ENCODE measurements at regions not wholly inside any gene's neighbourhood (a gene's known extent, or its start where the extent isn't known, plus 50 kb on each side); places are given as distances from the start of the nearest gene placed in this dataset.

DNA sequence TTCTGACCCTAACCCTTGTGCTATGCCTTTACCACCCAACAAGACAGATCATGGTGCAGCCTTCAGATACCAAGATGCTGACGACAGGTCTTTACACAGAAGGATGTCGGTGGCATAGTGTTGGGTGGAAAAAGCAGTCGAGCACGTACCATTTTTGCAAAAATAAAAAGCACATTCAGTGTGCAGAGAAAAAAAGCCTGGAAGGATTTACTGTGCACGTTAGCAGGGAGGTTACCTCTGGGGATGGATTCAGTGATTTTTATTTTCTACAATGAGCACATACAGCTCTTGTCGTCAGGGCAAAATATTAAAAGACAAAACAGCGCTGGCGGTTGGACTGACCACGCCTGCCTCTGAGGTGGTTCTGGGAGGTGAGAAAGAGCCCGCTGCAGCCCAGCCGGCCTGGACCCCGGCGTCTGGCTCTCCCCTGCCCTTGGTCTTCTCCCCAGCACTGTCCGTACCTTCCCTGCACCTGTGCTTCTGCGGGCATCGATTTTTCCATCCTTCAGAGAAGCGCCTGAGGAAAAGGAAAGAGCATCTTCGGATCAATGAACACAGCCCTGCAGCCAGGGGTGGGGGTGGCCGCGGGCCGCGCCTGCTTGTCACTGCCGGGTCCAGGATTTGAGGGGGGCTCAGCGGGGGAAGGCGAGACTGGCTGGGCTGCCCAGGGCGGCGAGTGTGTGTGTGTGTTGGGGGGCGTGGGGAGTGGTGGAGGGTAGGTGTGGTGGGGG, 200.0 kb upstream of the IER5L start:
- no peak for DNase-seq

GRCh38 chr9:129377181-129377580, 199.1 kb upstream of the IER5L start:
- DNase-seq, result no peak

- no peak for DNase-seq
These were observed 197.8 kb upstream of the IER5L start for GRCh38 chr9:129375845-129376244.

- DNase-seq, result no peak
These were observed 196.6 kb upstream of the IER5L start for GRCh38 chr9:129374651-129375050.

DNA sequence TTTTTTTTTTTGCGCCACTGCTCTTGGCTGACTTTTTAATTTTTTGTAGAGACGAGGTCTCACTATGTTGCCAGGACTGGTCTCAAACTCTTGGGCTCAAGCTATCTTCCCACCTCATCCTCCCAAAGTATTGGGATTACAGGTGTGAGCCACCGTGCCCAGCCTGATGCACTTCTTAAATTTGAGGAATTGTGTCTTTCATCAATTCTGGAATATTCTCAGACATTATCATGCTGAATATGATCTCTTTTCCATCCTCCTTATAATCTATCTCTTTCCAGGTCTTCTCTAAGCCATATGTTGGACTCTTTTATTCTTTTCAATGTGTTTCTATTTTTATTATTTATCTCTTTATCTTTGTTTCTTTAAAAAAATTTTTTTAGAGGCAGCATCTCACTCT, 196.2 kb upstream of the IER5L start:
- no peak for DNase-seq

GRCh38 chr9:129373361-129373760, 195.3 kb upstream of the IER5L start:
- no peak for DNase-seq

DNA sequence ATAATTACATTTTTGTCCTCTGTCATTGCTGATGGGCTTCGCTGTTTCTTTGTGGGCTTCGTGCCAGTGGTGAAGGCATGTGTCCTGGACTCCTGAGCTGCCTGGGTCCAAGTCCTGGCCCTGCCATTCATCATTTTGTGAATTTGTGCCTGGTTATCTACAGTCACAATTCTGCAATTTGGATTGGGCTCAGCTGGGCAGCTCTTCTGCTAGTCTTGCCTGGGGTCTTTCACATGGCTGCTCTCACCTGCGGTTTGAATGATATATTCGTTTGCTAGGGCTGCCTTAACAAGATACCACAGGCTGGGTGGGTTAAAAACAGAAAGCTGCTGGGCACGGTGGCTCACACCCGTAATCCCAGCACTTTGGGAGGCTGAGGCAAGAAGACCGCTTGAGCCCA, 192.7 kb upstream of the IER5L start:
- no peak for DNase-seq

DNA sequence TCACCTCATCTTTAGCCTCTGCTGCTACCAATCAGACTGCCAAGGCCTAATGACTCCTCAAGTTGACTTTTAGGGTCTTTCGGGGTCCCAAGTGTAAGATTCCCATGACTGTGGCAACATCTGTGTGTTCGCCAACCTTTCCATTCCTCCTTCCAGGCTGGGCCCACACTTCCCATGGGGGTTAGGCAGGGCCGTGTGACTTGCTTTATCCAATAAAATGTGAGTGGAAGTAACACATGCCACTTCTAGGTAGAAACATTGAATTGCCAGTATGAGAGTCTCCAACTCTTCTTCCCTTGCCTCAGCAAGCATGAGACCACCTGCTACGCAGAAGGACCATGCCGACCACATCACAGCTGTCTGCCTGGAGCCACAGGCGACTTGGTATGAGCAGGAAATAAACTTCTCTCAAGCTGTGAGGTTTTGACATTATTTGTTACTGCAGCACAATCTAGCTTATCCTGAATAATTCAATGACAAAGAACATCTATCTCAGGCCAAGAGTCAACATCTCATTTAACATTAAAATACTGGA, 190.4 kb upstream of the IER5L start:
- no peak for DNase-seq

- no peak for DNase-seq
These were observed 189.2 kb upstream of the IER5L start for GRCh38 chr9:129367287-129367686.

DNA sequence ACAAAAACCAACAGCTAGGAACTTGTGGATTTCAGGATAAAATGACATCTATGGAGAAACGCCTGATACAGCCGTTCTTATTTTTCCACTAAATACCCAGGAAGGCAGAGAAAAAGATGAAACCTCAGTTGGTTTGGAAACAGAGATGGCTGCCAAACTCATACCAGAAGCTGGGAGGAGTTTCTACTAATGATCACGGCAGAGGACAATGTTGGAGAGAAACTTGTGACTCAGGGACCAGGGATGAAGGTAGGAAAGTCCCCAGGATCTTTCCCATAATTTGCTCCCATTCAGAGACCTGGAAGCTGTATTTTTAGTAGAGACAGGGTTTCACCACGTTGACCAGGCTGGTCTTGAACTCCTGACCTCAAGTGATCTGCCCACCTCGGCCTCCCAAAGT, 187.1 kb upstream of the IER5L start:
- no peak for DNase-seq

DNA sequence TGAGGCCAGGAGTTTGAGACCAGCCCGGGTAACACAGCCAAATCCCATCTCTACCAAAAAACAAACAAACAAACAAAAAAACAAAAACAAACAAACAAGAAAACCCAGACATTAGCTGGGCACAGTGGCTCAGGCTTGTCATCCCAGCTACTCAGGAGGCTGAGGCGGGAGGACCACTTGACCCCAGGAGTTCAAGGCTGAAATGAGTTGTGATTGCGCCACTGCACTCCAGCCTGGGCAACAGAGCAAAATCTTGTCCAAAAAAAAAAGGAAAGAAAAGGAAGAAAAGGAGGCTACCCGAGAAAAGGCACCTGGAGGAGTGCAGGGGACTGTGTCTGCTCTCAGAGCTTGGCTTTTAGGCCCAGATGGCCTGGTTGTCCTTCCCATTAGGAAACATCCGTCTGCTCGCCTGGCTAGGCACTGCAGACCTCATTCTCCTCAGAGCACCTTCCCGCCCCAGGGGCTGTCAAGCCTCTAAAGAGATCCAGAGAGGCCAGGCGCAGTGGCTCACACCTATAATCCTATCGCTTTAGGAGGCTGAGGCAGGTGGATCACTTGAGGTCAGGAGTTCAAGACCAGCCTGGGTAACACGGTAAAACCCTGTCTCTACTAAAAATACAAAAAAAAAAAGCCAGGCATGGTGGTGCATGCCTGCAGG, 185.3 kb upstream of the IER5L start:
- DNase-seq, result no peak

DNA sequence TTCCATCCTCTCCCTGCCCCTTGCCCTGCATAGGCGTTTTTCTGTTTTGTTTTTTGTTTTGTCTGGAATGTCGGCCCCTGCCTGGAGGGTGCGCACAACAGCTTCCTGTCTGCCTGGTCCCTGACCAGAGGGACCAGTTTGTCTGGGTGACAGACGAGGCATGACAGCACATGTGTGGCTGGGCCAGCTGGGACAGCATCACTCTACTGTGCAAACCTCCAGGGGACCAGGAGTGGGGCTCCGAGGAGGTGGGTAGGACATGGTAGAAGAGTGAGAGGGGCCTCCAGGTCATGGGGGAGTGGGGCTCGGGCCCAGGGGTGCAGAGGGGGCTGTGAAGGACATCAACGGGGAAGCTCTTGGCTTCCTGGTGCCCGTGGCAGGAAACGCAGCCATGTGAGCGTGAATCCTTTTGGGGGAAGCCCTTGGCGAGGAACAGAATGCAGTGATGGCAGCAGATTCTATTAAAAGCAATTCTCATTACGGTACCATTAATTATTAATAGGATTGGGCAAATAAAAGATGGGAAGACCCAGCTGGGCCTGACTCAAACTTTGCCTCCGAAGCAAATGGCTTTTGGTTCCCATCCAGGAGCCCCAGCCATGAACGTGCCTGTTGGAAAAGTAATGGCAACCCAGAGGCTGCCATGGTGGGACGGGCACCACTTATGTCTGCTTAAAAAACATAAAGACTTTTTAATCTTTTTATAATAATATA, 184.4 kb upstream of the IER5L start:
- DNase-seq, result no peak

DNA sequence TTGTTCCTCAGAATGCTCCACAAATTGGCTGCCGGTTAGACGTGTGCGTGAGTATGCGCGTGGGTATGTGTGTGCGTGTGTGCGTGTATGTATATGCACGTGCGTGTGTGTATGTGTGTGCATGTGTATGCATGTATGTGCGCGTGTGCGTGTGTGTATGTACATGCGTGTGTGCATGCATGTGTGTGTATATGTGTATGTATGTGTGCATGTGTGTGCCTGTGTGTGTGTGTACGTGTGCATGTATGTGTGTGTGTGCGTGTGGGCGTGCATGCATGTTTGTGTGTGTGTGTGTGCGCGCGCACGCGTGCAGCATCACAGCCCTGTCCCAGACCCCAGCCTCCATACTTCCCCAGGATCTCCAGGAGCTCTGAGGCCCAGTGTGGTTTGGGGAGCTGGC, 183.1 kb upstream of the IER5L start:
- DNase-seq, result no peak

- DNase-seq, result no peak
These were observed 182.0 kb upstream of the IER5L start for GRCh38 chr9:129359916-129360536.

- DNase-seq, result no peak
These were observed 181.2 kb upstream of the IER5L start for GRCh38 chr9:129359162-129359811.

DNA sequence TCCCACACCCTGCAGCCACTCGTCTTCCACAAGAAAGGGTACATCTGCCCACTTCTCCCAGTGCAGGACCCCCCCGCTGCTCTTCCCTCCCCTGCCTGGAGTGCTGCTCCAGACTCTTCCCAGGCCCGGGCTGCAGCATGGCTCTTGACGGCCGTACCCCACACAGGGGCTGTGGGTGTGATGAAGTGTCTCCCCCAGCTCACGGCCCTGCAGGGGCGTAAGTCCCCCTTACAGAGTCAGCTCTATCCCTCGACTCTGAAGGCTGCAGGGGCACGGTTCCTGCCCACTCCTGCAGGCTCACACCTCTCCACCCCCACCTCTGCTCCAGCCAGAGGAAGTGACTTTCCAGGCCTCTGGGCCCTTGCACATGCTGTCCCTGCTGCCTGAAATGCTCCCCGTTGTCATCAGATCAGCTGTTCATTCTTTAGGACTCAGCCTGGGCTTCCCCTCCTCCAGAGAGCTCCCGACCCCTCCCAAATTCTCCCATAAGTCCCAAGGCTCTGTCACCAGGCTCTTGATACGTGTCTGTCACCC, 180.6 kb upstream of the IER5L start:
- no peak for DNase-seq

DNA sequence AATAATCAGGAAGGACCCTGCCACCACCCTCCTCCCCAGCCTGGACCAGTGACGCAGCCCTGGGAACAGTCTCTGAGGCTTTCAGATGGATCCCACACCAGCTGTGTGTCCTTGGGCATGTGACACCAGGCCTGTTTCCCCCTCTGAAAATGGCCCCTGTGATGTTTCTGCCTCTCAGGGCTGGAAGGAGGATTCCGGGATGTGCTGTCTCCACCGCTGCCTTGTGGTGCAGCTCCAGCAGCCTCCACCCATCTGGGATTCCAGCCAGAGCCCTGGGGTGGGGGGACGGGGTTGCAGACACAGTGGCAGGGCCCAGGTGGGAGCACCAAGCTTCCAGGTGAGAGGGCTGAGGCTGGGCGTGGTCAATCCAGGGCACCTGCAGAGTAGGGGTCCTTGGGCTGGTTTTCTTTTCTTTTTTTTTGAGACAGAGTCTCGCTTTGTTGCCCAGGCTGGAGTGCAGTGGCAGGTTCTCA, 179.7 kb upstream of the IER5L start:
- no peak for DNase-seq

- DNase-seq, result no peak
These were observed 179.1 kb upstream of the IER5L start for GRCh38 chr9:129356871-129357772.

GRCh38 chr9:129355631-129356030, 177.6 kb upstream of the IER5L start:
- DNase-seq, result no peak

- no peak for DNase-seq
These were observed 176.4 kb upstream of the IER5L start for GRCh38 chr9:129354498-129354897.

- DNase-seq, result no peak
These were observed 175.8 kb upstream of the IER5L start for GRCh38 chr9:129353697-129354336.

Data from DMS79 (cell line).